GM23248 (cell line): ENCODE measurements at regions not wholly inside any gene's neighbourhood (a gene's known extent, or its start where the extent isn't known, plus 50 kb on each side); places are given as distances from the start of the nearest gene placed in this dataset.
A peak's percentile ranks its signal among the peaks of the same experiment; 100 is the strongest.
"Not testable (repeated sequence)": the region's sequence is repeated elsewhere in the genome, so short reads cannot be mapped to it uniquely, and the experiment has no call there.

Experiments
- DNase-seq: peaks from one replicate; pipeline ENCODE4 v3.0.0-alpha.2; 2015
- H2AFZ ChIP-seq: fragments of 200-600 bp; sonication (generic); 2 replicates; pipeline ENCODE4 v1.6.1; 2016; ENCODE audit warnings: antibody characterized with exemption
- H3F3A ChIP-seq: fragments of 200-600 bp; sonication (generic); 2 replicates; pipeline ENCODE4 v1.6.1; 2016; ENCODE audit warnings: mild to moderate bottlenecking, antibody characterized with exemption, mixed run types; ENCODE audit not compliant: insufficient read depth
- H3K27ac ChIP-seq: fragments of 200-600 bp; sonication (generic); 2 replicates; pipeline ENCODE4 v1.5.1; 2016; ENCODE audit warnings: mild to moderate bottlenecking
- H3K27me3 ChIP-seq: fragments of 200-600 bp; sonication (generic); replicated peaks from 2 replicates; pipeline ENCODE4 v1.6.1; 2016; ENCODE audit warnings: mild to moderate bottlenecking; ENCODE audit not compliant: insufficient read depth
- H3K36me3 ChIP-seq: fragments of 200-600 bp; sonication (generic); 2 replicates; pipeline ENCODE4 v1.6.1; 2016; ENCODE audit warnings: low read depth, mild to moderate bottlenecking
- H3K4me1 ChIP-seq: fragments of 200-600 bp; sonication (generic); 2 replicates; pipeline ENCODE4 v1.6.1; 2016; ENCODE audit warnings: mild to moderate bottlenecking; ENCODE audit not compliant: insufficient read depth
- H3K4me2 ChIP-seq: fragments of 200-600 bp; sonication (generic); one replicate; pipeline ENCODE4 v1.6.1; 2016; ENCODE audit warnings: mild to moderate bottlenecking; ENCODE audit not compliant: unreplicated experiment
- H3K4me3 ChIP-seq: fragments of 200-600 bp; sonication (generic); 2 replicates; pipeline ENCODE4 v1.5.1; 2016; ENCODE audit warnings: mild to moderate bottlenecking
- H3K79me2 ChIP-seq: fragments of 200-600 bp; sonication (generic); 2 replicates; pipeline ENCODE4 v1.6.1; 2016; ENCODE audit warnings: mild to moderate bottlenecking; ENCODE audit not compliant: insufficient read depth
- H3K9ac ChIP-seq: fragments of 200-600 bp; sonication (generic); 2 replicates; pipeline ENCODE4 v1.6.1; 2016; ENCODE audit warnings: mild to moderate bottlenecking
- H3K9me2 ChIP-seq: fragments of 200-600 bp; sonication (generic); 2 replicates; pipeline ENCODE4 v1.6.1; 2016; ENCODE audit warnings: mixed run types, mild to moderate bottlenecking, moderate library complexity; ENCODE audit not compliant: insufficient read depth
- H3K9me3 ChIP-seq: fragments of 200-600 bp; sonication (generic); one replicate; pipeline ENCODE4 v1.6.1; 2017; ENCODE audit warnings: low read depth
- H4K20me1 ChIP-seq: fragments of 200-600 bp; sonication (generic); 2 replicates; pipeline ENCODE4 v1.6.0; 2016; ENCODE audit not compliant: insufficient read depth
- EZH2 ChIP-seq: fragments of 200-600 bp; sonication (generic); IDR thresholded peaks from 2 replicates; pipeline ENCODE4 v1.6.1; 2018; ENCODE audit warnings: antibody characterized with exemption, mild to moderate bottlenecking; ENCODE audit not compliant: insufficient read depth, poor library complexity, severe bottlenecking
- EZH2phosphoT487 ChIP-seq: fragments of 200-600 bp; sonication (generic); IDR thresholded peaks from 2 replicates; pipeline ENCODE4 v1.6.1; 2018; ENCODE audit warnings: antibody characterized with exemption, moderate library complexity, mild to moderate bottlenecking, low read depth; ENCODE audit not compliant: insufficient read depth
- WGBS, 2 experiments: methylation state at CpG; one replicate each; pipeline ENCODE4 v1.1.6; 2015 to 2017; ENCODE audit warnings: low lambda C conversion rate in 2 of 2, low coverage in 1 of 2; ENCODE audit errors: missing lambda C conversion rate in 2 of 2; 5-methylcytosine and 5-hydroxymethylcytosine counted together
- in situ Hi-C: fragments of 300-500 bp; cut with MboI; formaldehyde crosslinking; loops from 2 replicates; pipeline ENCODE4 v1.15.0; 2020

DNA sequence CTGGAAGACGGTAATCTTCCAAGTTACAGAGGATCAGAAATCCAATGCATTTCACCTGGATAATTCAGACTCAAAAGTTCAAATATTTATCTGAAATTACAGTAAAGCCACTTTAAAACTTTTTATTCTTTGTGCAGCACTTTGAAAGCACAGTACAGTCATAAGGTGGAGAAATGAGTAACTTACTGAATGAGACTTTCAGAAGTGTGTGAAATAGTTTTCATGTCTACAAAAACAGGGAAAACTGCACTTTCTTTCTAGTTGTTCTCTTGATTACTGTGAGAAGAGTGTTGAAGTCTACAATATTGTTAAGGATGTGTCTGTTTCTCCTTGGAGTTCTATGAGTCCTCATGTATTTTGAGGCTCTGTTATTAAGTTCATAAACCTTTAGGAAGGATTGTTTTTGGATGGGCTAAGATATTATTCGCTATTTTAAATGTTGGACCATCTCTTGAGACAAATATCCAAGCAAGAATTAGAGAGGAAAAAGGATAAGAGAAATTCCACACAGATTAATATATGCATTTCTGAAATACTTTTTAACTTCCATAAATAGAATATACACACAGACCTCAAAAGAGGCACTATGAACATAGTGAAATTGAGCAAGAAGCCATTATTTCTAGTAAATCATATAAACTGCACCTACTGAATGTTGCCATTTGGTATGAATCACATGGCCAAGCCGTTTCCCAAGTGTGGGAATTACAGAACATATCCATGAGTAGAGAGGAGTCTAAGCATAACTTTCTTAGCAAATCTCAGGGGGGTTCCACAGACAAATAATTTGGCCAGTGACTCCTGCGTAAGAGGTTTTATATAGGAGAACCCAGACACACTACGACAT lies 83.6 kb upstream of the PLEKHM1 start:
- Histone ChIP-seq H3K79me2 (peaks cover 50% of the 10 kb centered on the region), H3K4me2 (peak overlapping the region; percentile 46), H3K36me3 (no peaks in the 10 kb centered on the region), H2AFZ (no peak overlapping the region), H3K4me3 (0 out of 2 replicates have a peak overlapping the region, but pooled peaks have one; percentile 20), H3K4me1 (peaks cover 15% of the 10 kb centered on the region), H3K27me3 (no peaks in the 10 kb centered on the region), H3F3A (0 out of 2 replicates have a peak, but pooled peaks cover 6% of the 10 kb centered on the region), H4K20me1 (no peaks in the 10 kb centered on the region), H3K9me2 (no peaks in the 10 kb centered on the region), H3K9me3 (no peaks in the 10 kb centered on the region), H3K9ac (no peak overlapping the region), H3K27ac (peak overlapping the region; percentile 41; the same call in 1 of the 2 replicates)
- 63 to 67% methylated on average over 5 of the region's 5 CpGs for whole genome bisulfite sequencing, 2 experiments
- TF ChIP-seq EZH2phosphoT487 (no peak), EZH2 (no peak)
- in situ Hi-C loops: no loop called here
- peak; percentile 41 for DNase-seq

DNA sequence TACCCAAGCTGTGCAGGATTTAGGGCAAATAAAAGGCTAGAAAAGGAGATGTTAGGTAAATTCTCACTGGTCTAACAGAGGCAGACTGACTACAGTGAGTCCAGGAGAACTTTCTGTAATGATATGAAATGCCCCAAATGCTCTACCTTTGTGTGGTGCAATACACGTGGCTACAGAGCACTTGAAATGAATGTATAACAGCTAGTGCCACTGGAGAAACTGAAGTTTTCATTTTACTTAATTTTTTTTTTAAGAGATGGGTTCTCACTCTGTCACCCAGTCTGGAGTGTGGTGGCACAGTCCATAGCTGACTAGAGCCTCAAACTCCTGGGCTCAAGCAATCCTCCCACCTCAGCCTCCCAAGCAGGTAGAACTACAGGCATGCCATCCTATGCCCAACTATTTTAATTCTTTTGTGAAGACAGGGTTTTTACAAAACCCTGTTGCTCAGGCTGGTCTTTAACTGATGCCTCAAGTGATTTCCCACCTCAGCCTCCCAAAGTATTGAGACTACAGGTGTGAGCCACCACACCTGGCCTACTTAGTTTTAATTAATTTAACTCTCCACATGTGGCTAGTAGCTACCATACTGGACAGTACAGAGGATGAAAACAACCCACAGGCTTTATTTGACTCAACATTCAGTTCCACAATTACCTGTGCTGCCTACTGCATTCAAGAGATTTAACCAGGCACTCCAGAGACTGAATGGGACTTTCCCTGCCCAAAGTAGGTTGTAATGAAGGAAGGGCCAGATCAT lies 84.8 kb upstream of the PLEKHM1 start:
- peaks cover 15% of the 10 kb centered on the region for H3K4me1 ChIP-seq
- no peaks in the 10 kb centered on the region for H3K36me3 ChIP-seq
- H2AFZ ChIP-seq: no peak overlapping the region
- WGBS, 2 experiments: 84 to 90% methylated on average over 1 of the region's 1 CpG
- no peak overlapping the region for H3K27ac ChIP-seq
- H3K4me2 ChIP-seq: no peak overlapping the region
- H3K79me2 ChIP-seq: peaks cover 61% of the 10 kb centered on the region
- no peak overlapping the region for H3K9ac ChIP-seq
- H3K9me2 ChIP-seq: no peaks in the 10 kb centered on the region
- in situ Hi-C loops: no loop called here
- no peak overlapping the region for H3K4me3 ChIP-seq
- no peaks in the 10 kb centered on the region for H4K20me1 ChIP-seq
- 0 out of 2 replicates have a peak, but pooled peaks cover 6% of the 10 kb centered on the region for H3F3A ChIP-seq
- DNase-seq: no peak
- no peaks in the 10 kb centered on the region for H3K9me3 ChIP-seq
- TF ChIP-seq EZH2phosphoT487: no peak
- TF ChIP-seq EZH2: no peak
- no peaks in the 10 kb centered on the region for H3K27me3 ChIP-seq

DNA sequence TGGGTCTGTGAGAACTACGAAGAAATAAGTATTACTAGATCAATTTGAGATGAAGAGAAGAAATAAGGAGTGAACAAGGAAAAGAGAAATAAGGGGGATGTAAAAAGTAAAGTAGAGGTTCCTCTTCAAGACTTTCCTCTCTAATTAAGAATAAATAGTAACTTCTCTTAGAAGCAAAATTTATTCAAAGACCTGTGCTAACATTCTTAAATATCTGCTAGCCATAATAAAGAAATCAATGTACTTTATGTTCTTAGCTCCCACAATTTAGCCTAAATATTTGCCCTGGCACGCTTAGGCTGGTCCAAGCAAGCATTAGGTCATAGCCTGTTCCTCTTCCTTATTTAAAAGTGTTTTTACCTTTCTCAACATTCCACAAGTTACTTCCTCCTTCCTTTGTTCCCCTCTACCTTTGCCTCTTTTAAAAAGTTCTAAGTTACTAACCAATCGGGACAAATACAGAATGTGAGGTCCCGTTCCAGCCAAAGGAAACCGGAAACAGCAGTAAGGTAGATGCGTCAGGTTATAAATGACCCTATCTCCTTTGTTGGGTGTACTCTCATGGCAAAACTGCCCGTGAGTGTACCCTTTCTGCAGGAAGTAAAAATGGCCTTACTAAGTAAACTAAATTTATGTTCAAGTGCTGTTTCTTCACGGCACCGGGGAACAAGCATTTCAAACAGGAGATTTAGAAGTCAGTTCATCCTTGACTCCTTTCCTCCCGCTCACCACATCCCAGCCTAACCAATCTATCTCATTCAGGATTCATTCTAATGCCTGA lies 86.2 kb upstream of the PLEKHM1 start:
- H3K9me3 ChIP-seq, DNase-seq, H3K27ac ChIP-seq, H3K4me3 ChIP-seq, H3K9ac ChIP-seq, H3F3A ChIP-seq, H3K4me2 ChIP-seq, H4K20me1 ChIP-seq, in situ Hi-C loops, H2AFZ ChIP-seq, H3K27me3 ChIP-seq, H3K36me3 ChIP-seq, H3K9me2 ChIP-seq: not testable (repeated sequence)
- WGBS, 2 experiments: 69 to 72% methylated on average over 10 of the region's 10 CpGs
- Histone ChIP-seq H3K4me1 (peaks cover 15% of the 10 kb centered on the region), H3K79me2 (peaks cover 75% of the 10 kb centered on the region)

DNA sequence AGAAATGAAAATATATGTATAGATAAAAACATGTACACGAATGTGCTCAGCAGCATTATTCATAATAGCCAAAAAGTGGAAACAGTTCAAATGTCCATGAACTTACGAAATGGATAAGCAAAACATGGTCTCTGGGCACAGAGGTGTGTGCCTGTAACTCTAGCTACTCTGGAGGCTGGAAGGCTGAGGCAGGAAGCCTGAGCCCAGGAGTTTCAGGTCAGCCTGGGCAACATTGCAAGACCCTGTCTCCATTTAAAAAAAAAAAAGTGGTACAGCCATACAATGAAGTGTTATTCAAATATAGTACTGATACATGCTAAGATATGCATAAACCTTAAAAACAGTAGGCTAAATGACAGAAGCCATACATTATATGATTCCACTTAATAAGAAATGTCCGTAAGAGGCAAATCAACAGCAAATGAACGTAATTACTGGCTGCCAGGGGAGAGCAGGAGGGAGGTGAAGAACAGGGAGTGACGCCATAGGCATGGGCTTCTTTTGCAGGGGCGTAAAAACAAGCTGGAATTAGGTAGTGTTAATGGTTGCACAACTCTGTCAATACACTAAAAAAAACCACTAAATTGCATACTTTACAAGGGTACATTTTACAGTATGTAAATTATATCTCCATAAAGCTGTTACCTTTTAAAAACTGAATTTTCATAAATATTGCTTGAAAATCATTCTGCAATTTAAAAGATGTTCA lies 87.2 kb upstream of the PLEKHM1 start:
- Histone ChIP-seq H3K4me1 (peaks cover 15% of the 10 kb centered on the region), H3K9me2 (no peaks in the 10 kb centered on the region), H3K4me3 (no peak overlapping the region), H2AFZ (no peak overlapping the region), H3K9me3 (no peaks in the 10 kb centered on the region), H3K9ac (no peak overlapping the region), H3K4me2 (no peak overlapping the region), H3K27me3 (no peaks in the 10 kb centered on the region), H3K27ac (no peak overlapping the region), H3F3A (0 out of 2 replicates have a peak, but pooled peaks cover 6% of the 10 kb centered on the region), H4K20me1 (no peaks in the 10 kb centered on the region), H3K36me3 (0 out of 2 replicates have a peak, but pooled peaks cover 3% of the 10 kb centered on the region), H3K79me2 (peaks cover 85% of the 10 kb centered on the region)
- in situ Hi-C loops: no loop called here
- 89 to 92% methylated on average over 6 of the region's 6 CpGs for WGBS, 2 experiments
- no peak for DNase-seq
- no peak for TF ChIP-seq EZH2
- no peak for TF ChIP-seq EZH2phosphoT487
